Activated T-helper 2 cell treated with anti-CD3 and anti-CD28 coated beads, Interferon-gamma antibody, Interleukin-2, Interleukin-4, amounts not matched to agents 10 μg/mL and 5 μg/mL and 100 μg/mL, durations not matched to agents 14 hours and 24 hours and 36 hours (primary cell): ENCODE measurements at regions not wholly inside any gene's neighbourhood (a gene's known extent, or its start where the extent isn't known, plus 50 kb on each side); places are given as distances from the start of the nearest gene placed in this dataset.

Experiments used
- DNase-seq: peaks from one replicate; pipeline ENCODE4 v3.0.0; 2021; ENCODE audit warnings: low spot score
- H3K27ac Mint-ChIP-seq: one replicate; pipeline ENCODE4 v1.8.0; 2021; ENCODE audit warnings: mixed read lengths
- H3K27me3 Mint-ChIP-seq: one replicate; pipeline ENCODE4 v1.8.0; 2021; ENCODE audit warnings: low read depth, mixed read lengths
- H3K36me3 Mint-ChIP-seq: one replicate; pipeline ENCODE4 v1.8.0; 2021; ENCODE audit warnings: low read depth, mixed read lengths
- H3K4me1 Mint-ChIP-seq: one replicate; pipeline ENCODE4 v1.8.0; 2021; ENCODE audit warnings: low read depth, mixed read lengths
- H3K4me3 Mint-ChIP-seq: one replicate; pipeline ENCODE4 v1.8.0; 2021; ENCODE audit warnings: low read depth, mild to moderate bottlenecking, moderate library complexity, mixed read lengths
- H3K9me3 Mint-ChIP-seq: one replicate; pipeline ENCODE4 v1.8.0; 2021; ENCODE audit warnings: mixed read lengths
- intact Hi-C: fragments of 100-400 bp; cut with micrococcal nuclease; formaldehyde crosslinking; loops from one replicate; pipeline ENCODE4 v1.15.1; 2023

GRCh38 chr10:88219753-88220152, 356.3 kb downstream of the PTEN start:
- H3K27ac Mint-ChIP-seq: no peak overlapping the region

DNA sequence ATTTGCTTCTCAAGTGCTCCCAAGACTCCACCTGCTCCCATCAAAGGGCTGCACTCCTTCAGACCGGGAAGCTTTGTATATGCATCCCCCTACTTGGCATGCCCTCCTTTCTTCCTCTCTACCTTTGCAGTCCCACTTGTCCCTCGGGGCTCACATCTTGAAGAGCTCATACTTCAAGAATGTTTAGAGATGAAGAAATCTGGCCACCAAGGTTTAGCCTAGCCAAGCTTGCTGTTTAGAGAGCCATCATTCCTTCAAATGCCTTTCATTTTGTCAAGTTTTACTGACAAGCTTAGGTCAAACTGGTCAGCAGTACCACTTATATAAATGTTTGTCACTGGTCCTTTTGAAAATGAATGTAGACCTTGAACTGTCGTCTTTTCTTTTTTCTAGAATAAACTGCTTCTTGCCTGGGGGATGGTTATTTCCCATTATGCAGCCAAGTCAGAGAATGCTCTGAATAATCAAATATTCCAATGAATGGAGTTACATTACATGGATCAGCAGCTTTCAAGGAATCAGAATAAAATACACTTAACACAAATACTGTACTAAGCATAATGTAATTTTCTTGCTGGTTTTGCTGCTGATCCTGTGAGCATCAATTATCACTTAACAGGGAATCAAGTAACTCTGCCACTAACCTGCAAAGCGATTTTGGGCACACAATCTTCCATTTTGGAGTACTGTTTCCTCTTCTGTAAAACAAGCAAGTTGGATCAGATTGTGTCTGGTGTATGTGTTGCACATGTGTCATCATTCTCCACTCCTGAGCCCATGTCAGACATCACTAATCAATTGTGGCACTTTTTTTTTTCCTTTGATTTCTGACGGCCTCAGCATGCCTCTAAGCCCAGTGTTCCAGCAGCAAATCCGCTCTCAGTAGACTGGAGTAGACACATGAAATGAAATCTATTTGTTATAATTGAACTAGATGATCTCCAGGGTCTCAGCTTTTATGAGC, 357.9 kb downstream of the PTEN start:
- Mint-ChIP-seq H3K4me3 (no peak overlapping the region), H3K27ac (no peak overlapping the region), H3K27me3 (peaks cover 20% of the 10 kb centered on the region), H3K36me3 (no peaks in the 10 kb centered on the region), H3K4me1 (no peaks in the 10 kb centered on the region), H3K9me3 (no peaks in the 10 kb centered on the region)
- DNase-seq: no peak
- intact Hi-C loops: no loop called here

More at GRCh38 chr10:88219753-88220152, 356.3 kb downstream of the PTEN start:
- Mint-ChIP-seq H3K27me3 (peaks cover 15% of the 10 kb centered on the region), H3K9me3 (no peaks in the 10 kb centered on the region), H3K36me3 (no peaks in the 10 kb centered on the region), H3K4me3 (no peak overlapping the region), H3K4me1 (no peaks in the 10 kb centered on the region)
- DNase-seq: no peak
- intact Hi-C loops: no loop called here

GRCh38 chr10:88222881-88223280, 359.5 kb downstream of the PTEN start:
- Mint-ChIP-seq H3K4me1 (no peaks in the 10 kb centered on the region), H3K27ac (no peak overlapping the region), H3K36me3 (no peaks in the 10 kb centered on the region), H3K27me3 (peaks cover 27% of the 10 kb centered on the region), H3K9me3 (no peaks in the 10 kb centered on the region), H3K4me3 (no peak overlapping the region)
- no peak for DNase-seq
- intact Hi-C loops: no loop called here
